Kidney (tissue), 13 donors: ENCODE measurements at regions not wholly inside any gene's neighbourhood (a gene's known extent, or its start where the extent isn't known, plus 50 kb on each side); places are given as distances from the start of the nearest gene placed in this dataset.

ENCODE experiments used
- DNase-seq, 5 donors: peaks; one replicate each; pipeline ENCODE4 v3.0.0-alpha.2; 2013 to 2020
- FAIRE-seq: peaks from 2 replicates; lab custom pipeline; 2012; peaks lifted over from hg19 to GRCh38; lab: Jason Lieb, UNC
- H3K27ac ChIP-seq, 2 donors: one replicate each; pipeline ENCODE4 v1.7.0; 2013; ENCODE audit warnings: low read depth in 2 of 2, low read length in 2 of 2, inconsistent platforms in 1 of 2
- H3K27me3 ChIP-seq: one replicate; pipeline ENCODE4 v1.7.1; 2013; ENCODE audit warnings: low read length, inconsistent platforms; ENCODE audit not compliant: control insufficient read depth, insufficient read depth
- H3K36me3 ChIP-seq, 3 donors: one replicate each; pipeline versions ENCODE4 v1.7.0 to v1.7.1; 2013; ENCODE audit warnings: low read length in 3 of 3, control low read depth in 1 of 3, inconsistent platforms in 1 of 3; ENCODE audit not compliant: insufficient read depth in 3 of 3, control insufficient read depth in 2 of 3
- H3K4me1 ChIP-seq, 3 donors: one replicate each; pipeline versions ENCODE4 v1.7.0 to v1.7.1; 2013; ENCODE audit warnings: low read length in 3 of 3, inconsistent platforms in 1 of 3, low read depth in 1 of 3; ENCODE audit not compliant: control insufficient read depth in 2 of 3, insufficient read depth in 2 of 3
- H3K4me3 ChIP-seq, 3 donors: one replicate each; pipeline versions ENCODE4 v1.7.0 to v1.8.1; 2013; ENCODE audit warnings: low read length in 3 of 3, control low read depth in 1 of 3, inconsistent platforms in 1 of 3
- H3K9ac ChIP-seq, 3 donors: one replicate each; pipeline versions ENCODE4 v1.7.0 to v1.7.1; 2013; ENCODE audit warnings: low read length in 3 of 3, control low read depth in 1 of 3, inconsistent platforms in 1 of 3
- H3K9me3 ChIP-seq, 3 donors: one replicate each; pipeline versions ENCODE4 v1.7.0 to v1.7.1; 2013; ENCODE audit warnings: low read length in 3 of 3, control low read depth in 1 of 3, inconsistent platforms in 1 of 3; ENCODE audit not compliant: control insufficient read depth in 2 of 3, insufficient read depth in 1 of 3
- intact Hi-C: fragments of 100-400 bp; cut with DNase I; formaldehyde crosslinking; loops from one replicate; pipeline ENCODE4 v1.11.1; 2022
- TF ChIP-seq, protein P1 (sequence below): IDR thresholded peaks from 3 replicates; pipeline ENCODE4 v1.5.1; 2012; ENCODE audit warnings: mild to moderate bottlenecking, moderate library complexity, borderline replicate concordance; ENCODE audit not compliant: insufficient read depth; ENCODE audit errors: extremely low read depth
- donor health status: control.
- donor health status: control.
- donor health status: control.
- donor health status: control.
- donor health status: control.
- donor health status: DM: yes; HTN: yes; CAD: no.
- donor health status: Normal renal cell carcinoma (clear cell type).

DNA sequence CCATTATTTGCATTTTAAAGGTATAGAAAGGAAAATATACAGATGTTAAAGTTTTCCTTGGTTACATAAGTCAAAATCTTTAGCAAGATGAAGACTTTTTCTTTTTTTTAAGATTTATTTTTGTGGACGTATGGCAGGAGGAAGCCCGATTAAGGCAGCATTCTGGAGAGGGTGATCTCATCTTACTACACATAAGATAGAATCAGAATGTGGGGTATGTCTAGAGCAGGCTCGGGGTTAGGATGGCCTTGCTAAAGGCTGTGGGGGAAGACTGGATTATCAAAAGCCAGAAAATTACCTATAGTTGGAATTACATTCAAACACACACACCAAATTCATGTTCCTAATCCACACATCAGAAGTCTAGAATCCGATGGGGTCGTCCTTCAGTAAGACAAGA is 79.6 kb upstream of the OTOGL start:
- Histone ChIP-seq H3K9ac (no peak overlapping the region), H3K4me3 (no peak overlapping the region), H3K27ac (no peak overlapping the region), H3K9me3 (no peaks in the 10 kb centered on the region), H3K27me3 (no peaks in the 10 kb centered on the region), H3K36me3 (no peaks in the 10 kb centered on the region), H3K4me1 (no peaks in the 10 kb centered on the region)
- DNase-seq (no peak), FAIRE-seq (no peak)
- intact Hi-C loops: no loop called here
- TF ChIP-seq, protein P1, sequence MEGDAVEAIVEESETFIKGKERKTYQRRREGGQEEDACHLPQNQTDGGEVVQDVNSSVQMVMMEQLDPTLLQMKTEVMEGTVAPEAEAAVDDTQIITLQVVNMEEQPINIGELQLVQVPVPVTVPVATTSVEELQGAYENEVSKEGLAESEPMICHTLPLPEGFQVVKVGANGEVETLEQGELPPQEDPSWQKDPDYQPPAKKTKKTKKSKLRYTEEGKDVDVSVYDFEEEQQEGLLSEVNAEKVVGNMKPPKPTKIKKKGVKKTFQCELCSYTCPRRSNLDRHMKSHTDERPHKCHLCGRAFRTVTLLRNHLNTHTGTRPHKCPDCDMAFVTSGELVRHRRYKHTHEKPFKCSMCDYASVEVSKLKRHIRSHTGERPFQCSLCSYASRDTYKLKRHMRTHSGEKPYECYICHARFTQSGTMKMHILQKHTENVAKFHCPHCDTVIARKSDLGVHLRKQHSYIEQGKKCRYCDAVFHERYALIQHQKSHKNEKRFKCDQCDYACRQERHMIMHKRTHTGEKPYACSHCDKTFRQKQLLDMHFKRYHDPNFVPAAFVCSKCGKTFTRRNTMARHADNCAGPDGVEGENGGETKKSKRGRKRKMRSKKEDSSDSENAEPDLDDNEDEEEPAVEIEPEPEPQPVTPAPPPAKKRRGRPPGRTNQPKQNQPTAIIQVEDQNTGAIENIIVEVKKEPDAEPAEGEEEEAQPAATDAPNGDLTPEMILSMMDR: no peak

DNA sequence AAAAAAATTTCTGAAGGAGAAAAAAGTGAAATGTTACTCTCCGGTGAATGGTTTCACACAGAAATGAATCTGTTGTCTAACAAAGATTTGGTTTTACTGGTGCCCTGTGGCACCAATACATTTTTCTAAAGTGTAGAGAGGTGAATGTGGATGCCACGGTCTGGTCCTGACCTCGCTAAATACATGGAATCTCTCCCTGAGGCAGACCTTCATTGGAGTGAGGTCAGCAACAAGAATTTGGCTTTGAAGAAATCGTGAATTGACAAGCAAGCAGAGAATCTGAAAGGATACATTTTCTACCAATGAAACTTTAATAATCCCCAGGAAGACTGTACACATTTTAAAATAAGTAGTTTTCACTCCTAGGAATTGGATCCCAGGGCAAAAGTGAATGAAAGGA is 81.2 kb upstream of the OTOGL start:
- no peaks in the 10 kb centered on the region for H3K36me3 ChIP-seq
- H3K9ac ChIP-seq: no peak overlapping the region
- intact Hi-C loops: no loop called here
- no peaks in the 10 kb centered on the region for H3K27me3 ChIP-seq
- H3K4me1 ChIP-seq: no peaks in the 10 kb centered on the region
- TF ChIP-seq, protein P1: no peak
- FAIRE-seq (no peak), DNase-seq (no peak)
- no peak overlapping the region for H3K27ac ChIP-seq
- no peaks in the 10 kb centered on the region for H3K9me3 ChIP-seq
- H3K4me3 ChIP-seq: no peak overlapping the region

DNA sequence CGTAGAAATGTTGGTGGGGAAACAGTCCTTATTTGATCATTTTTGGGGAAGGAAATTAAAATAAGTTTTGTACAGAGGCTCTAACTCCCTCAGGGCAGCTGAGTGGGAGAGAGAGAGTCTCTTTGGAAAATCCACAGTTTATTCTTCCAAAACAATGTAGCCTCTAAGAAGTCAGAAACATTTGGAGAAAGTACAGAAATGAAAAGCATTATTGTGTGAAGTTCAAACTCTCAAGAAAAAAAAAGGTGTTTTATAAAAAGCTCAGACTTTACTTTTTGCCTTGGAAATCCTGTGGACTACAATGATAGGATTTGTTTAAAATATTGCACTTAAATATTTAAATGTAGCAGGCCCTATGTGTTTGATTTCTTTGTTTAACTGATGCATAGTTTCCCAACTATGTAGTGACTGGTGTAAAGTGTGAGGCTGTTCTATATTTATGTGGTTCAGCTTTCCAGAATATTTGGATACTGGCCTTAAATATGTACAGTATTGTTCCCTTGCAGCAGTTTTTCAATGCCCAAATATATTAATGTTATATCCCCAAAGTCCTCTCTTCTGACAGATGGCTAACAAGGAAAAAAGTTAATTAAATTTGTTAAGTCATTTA is 82.0 kb upstream of the OTOGL start:
- H3K27me3 ChIP-seq: no peaks in the 10 kb centered on the region
- no peaks in the 10 kb centered on the region for H3K36me3 ChIP-seq
- no peak overlapping the region for H3K9ac ChIP-seq
- no peak overlapping the region for H3K4me3 ChIP-seq
- TF ChIP-seq, protein P1: no peak
- no peak overlapping the region for H3K27ac ChIP-seq
- H3K4me1 ChIP-seq: no peaks in the 10 kb centered on the region
- H3K9me3 ChIP-seq: no peaks in the 10 kb centered on the region
- DNase-seq: no peak
- no peak for FAIRE-seq
- intact Hi-C loops: no loop called here

DNA sequence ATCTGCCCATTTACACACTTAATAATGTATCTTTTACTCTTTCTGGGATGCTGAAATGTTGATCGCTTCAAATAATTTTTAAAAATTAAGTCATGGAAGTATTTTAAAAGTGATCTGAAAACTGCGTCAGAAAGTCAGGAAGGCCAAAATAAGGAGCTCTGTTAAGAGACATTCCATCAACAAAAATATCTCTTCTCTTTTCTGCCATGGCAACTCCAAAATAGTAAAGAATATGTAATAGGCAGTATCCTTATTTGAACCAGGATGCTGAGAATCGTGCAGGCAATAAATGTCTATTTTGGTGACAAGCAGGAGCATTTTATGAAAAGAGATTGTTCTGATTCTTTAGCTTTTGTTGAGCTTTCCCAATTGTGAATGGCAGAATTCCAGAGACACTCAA is 81.8 kb upstream of the PPP1R12A start:
- no peak for FAIRE-seq
- Histone ChIP-seq H3K27me3 (no peaks in the 10 kb centered on the region), H3K27ac (no peak overlapping the region), H3K9ac (no peak overlapping the region), H3K4me1 (no peaks in the 10 kb centered on the region), H3K36me3 (no peaks in the 10 kb centered on the region), H3K9me3 (no peaks in the 10 kb centered on the region), H3K4me3 (no peak overlapping the region)
- TF ChIP-seq, protein P1: no peak
- no peak for DNase-seq
- intact Hi-C loops: no loop called here
